GM21576 (cell line): ENCODE measurements at regions not wholly inside any gene's neighbourhood (a gene's known extent, or its start where the extent isn't known, plus 50 kb on each side); places are given as distances from the start of the nearest gene placed in this dataset.
"Not testable (repeated sequence)": the region's sequence is repeated elsewhere in the genome, so short reads cannot be mapped to it uniquely, and the experiment has no call there.

Source experiments
- ATAC-seq: cut with Tn5 transposase; IDR thresholded peaks from one replicate; pipeline ENCODE4 v1.9.1; 2021; ENCODE audit warnings: mild to moderate bottlenecking, moderate library complexity; ENCODE audit not compliant: unreplicated experiment

DNA sequence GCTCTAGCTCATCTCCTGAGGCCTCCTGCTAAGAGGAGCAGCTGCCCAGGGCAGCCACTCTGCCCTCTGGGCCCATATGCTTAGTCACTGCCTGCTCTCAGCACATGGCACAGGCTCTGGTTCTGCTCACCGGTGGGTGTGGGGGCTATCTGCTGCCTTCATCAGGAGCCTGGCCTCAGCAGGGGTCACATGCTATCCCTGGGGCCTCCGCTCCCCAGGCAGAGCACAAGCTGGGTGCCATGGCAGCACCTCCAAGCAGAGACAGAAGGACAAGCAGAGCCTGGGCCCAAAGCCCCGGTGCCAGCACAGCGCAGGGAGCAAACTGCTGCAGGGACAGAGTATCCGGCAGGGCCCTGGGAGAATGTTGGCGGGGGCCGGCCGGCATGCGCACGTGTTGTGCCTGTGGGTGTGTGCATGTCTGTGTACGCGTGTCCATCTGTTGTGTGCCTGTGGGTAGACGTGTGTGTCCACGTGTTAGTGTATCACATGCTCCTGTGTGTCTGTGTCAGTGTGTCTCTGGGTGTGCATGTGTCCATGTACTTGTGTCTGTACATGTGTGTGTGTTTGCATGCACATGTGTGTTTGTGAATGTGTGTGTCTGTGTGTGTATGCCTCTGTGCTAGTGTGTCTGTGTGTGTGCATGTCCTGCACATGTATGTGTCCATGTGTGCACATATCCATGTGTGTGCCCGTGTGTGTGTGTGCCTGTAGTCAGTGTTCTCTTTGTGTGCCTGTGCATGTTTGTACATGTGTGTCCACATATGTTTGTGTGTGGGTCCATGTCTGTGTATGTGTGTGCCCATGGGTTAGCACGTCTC is 326.9 kb downstream of the TMEM121 start:
- ATAC-seq: no peak

GRCh38 chr14:105853907-105854599 is 327.7 kb downstream of the TMEM121 start:
- no peak for ATAC-seq

DNA sequence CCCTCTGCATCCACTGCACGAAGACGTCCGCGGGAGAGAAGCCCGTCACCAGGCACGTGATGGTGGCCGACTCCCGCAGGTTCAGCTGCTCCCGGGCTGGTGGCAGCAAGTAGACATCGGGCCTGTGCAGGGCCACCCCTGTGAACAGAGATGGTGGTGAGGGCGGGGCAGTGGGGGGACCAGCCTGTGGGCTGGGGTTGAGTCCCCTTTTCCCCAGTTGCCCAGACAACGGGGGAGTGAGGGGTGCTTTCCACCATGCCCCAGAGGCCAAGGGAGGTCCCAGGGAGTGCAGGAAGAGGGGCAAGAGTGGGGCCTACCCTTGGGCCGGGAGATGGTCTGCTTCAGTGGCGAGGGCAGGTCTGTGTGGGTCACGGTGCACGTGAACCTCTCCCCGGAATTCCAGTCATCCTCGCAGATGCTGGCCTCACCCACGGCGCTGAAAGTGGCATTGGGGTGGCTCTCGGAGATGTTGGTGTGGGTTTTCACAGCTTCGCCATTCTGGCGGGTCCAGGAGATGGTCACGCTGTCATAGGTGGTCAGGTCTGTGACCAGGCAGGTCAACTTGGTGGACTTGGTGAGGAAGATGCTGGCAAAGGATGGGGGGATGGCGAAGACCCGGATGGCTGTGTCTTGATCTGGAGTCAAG is 328.3 kb downstream of the TMEM121 start:
- no peak for ATAC-seq

DNA sequence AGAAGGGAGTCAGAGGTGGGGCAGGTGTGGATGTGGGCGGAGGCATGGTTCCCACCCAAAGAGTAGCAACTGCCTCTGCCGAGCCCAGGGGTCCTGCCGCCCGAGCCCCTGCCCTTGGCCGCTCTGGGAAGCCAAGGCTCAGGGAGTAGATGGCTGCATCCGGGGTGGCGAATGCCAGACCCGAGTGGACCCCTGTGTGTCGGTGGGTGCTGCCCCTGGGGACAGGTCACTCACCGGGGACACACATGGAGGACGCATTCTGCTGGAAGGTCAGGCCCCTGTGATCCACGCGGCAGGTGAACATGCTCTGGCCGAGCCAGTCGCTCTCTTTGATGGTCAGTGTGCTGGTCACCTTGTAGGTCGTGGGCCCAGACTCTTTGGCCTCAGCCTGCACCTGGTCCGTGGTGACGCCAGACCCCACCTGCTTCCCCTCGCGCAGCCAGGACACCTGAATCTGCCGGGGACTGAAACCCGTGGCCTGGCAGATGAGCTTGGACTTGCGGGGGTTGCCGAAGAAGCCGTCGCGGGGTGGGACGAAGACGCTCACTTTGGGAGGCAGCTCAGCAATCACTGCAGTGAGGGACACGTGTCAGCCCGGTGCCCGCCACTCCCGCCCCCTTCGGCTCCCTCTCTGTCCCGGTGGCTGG is 329.0 kb downstream of the TMEM121 start:
- ATAC-seq: no peak

DNA sequence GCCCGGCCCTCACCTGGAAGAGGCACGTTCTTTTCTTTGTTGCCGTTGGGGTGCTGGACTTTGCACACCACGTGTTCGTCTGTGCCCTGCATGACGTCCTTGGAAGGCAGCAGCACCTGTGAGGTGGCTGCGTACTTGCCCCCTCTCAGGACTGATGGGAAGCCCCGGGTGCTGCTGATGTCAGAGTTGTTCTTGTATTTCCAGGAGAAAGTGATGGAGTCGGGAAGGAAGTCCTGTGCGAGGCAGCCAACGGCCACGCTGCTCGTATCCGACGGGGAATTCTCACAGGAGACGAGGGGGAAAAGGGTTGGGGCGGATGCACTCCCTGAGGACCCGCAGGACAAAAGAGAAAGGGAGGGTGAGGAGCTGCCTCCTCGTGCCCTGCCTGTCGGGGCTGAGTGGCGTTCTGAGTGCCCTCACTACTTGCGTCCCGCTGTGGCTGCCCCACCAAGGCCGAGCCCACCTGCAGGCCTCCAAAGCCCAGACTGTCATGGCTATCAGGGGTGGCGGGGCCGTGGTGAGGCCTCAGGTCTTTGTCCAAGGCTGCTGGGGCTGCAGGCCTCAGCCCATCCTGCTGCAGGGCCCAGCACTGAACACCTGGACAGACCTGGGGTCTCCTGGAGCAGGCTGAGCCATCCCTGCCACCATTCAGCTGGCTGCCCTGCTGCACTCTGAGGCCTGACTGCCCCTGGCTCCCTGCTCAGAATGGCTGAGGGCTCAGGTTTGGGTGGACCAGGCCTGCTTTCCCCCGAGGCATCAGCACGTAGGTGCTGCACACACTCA is 329.7 kb downstream of the TMEM121 start:
- ATAC-seq: no peak

- ATAC-seq: no peak
These were observed 330.4 kb downstream of the TMEM121 start for GRCh38 chr14:105856676-105857219.

- no peak for ATAC-seq
These were observed 330.9 kb downstream of the TMEM121 start for GRCh38 chr14:105857220-105857825.

GRCh38 chr14:105857826-105858675 is 331.7 kb downstream of the TMEM121 start:
- ATAC-seq: no peak

DNA sequence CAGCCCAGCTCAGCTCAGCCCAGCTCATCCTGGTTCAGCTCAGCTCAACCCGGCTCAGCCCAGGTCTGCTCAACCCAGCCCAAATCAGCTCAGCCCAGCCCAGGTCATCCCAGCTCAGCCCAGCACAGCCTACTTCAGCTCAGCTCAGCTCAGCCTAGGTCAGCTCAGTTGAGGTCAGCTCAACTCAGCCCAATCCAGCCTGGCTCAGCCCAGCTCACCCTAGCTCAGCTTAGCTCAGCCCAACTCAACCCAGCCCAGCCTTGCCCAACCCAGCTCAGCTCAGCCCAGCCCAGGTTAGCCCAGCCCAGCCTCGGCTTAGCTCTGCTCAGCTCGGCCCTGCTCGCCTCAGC is 332.3 kb downstream of the TMEM121 start:
- no peak for ATAC-seq

- not testable (repeated sequence) for ATAC-seq
These were observed 332.8 kb downstream of the TMEM121 start for GRCh38 chr14:105859073-105859716.

GRCh38 chr14:105859717-105860614 is 333.6 kb downstream of the TMEM121 start:
- no peak for ATAC-seq

- no peak for ATAC-seq
These were observed 334.5 kb downstream of the TMEM121 start for GRCh38 chr14:105860615-105861580.

DNA sequence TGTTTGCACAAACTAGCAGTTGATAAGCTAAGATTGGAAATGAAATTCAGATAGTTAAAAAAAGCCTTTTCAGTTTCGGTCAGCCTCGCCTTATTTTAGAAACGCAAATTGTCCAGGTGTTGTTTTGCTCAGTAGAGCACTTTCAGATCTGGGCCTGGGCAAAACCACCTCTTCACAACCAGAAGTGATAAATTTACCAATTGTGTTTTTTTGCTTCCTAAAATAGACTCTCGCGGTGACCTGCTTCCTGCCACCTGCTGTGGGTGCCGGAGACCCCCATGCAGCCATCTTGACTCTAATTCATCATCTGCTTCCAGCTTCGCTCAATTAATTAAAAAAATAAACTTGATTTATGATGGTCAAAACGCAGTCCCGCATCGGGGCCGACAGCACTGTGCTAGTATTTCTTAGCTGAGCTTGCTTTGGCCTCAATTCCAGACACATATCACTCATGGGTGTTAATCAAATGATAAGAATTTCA is 335.6 kb downstream of the TMEM121 start:
- peak; percentile 51 for ATAC-seq

DNA sequence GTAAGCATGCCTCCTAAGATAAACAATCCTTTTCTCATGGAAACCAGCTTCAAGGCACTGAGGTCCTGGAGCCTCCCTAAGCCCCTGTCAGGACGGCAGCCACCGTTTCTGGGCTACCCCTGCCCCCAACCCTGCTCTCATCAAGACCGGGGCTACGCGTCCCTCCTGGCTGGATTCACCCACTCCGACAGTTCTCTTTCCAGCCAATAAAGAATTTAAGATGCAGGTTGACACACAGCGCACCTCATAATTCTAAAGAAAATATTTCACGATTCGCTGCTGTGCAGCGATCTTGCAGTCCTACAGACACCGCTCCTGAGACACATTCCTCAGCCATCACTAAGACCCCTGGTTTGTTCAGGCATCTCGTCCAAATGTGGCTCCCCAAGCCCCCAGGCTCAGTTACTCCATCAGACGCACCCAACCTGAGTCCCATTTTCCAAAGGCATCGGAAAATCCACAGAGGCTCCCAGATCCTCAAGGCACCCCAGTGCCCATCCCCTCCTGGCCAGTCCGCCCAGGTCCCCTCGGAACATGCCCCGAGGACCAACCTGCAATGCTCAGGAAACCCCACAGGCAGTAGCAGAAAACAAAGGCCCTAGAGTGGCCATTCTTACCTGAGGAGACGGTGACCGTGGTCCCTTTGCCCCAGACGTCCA is 336.3 kb downstream of the TMEM121 start:
- ATAC-seq: no peak

DNA sequence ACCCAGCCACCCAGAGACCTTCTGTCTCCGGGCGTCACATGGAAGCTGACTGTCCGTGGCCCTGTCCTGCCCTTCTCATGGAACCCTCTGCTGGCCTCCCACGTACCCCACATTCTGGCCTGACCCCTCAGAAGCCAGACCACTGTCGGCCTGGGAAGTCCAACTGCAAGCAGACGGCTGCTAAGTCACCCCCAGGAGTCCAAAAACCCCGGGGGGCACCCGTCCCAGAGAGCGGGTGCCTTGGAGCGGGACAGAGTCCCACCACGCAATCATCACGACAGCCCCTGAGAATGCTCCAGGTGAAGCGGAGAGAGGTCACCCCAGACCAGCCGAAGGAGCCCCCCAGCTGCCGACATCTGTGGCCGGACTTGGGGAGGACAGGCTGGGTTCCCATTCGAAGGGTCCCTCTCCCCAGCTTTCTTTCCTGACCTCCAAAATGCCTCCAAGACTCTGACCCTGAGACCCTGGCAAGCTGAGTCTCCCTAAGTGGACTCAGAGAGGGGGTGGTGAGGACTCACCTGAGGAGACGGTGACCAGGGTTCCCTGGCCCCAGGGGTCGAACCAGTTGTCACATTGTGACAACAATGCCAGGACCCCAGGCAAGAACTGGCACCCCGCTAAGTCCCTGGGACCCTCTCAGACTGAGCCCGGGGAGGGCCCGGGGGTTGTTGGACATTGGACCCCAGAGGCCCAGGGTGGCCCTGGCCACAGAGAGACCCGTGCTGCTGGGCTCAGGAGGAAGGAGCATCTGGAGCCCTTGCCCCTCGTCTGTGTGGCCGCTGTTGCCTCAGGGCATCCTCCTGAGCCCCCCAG is 337.1 kb downstream of the TMEM121 start:
- ATAC-seq: no peak
